WI38 (cell line): ENCODE measurements at regions not wholly inside any gene's neighbourhood (a gene's known extent, or its start where the extent isn't known, plus 50 kb on each side); places are given as distances from the start of the nearest gene placed in this dataset.
"Not testable (repeated sequence)": the region's sequence is repeated elsewhere in the genome, so short reads cannot be mapped to it uniquely, and the experiment has no call there.

Experiments used
- H3K4me3 ChIP-seq: 2 replicates; pipeline ENCODE4 v1.5.1; 2011; ENCODE audit warnings: low read depth, mild to moderate bottlenecking, control low read depth, low read length
- TF ChIP-seq, protein P1 (sequence below): IDR thresholded peaks from 2 replicates; pipeline ENCODE4 v1.5.1; 2012; ENCODE audit warnings: low read depth, mild to moderate bottlenecking, control low read depth, low read length

DNA sequence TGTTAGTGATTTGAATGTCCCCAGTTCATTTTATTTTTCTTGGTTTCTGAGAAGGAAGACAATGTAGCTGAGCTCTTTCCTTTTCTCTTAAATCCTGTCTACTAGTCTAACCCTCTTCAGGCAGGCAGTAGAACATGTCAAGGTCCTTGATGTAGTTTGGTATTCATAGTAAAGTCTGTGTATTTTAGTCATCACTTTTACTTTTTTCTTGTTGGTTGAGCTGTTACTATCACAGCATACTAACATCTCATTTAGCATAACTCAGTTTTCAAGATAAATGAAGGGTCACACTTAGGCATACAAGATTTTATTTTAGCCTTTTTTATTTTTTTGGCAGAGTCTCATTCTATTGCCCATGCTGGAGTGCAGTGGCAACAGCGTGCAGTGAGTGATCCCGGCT, 70.5 kb downstream of the KPNA2 start:
- no peak overlapping the region for H3K4me3 ChIP-seq
- TF ChIP-seq, protein P1, sequence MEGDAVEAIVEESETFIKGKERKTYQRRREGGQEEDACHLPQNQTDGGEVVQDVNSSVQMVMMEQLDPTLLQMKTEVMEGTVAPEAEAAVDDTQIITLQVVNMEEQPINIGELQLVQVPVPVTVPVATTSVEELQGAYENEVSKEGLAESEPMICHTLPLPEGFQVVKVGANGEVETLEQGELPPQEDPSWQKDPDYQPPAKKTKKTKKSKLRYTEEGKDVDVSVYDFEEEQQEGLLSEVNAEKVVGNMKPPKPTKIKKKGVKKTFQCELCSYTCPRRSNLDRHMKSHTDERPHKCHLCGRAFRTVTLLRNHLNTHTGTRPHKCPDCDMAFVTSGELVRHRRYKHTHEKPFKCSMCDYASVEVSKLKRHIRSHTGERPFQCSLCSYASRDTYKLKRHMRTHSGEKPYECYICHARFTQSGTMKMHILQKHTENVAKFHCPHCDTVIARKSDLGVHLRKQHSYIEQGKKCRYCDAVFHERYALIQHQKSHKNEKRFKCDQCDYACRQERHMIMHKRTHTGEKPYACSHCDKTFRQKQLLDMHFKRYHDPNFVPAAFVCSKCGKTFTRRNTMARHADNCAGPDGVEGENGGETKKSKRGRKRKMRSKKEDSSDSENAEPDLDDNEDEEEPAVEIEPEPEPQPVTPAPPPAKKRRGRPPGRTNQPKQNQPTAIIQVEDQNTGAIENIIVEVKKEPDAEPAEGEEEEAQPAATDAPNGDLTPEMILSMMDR, result no peak

DNA sequence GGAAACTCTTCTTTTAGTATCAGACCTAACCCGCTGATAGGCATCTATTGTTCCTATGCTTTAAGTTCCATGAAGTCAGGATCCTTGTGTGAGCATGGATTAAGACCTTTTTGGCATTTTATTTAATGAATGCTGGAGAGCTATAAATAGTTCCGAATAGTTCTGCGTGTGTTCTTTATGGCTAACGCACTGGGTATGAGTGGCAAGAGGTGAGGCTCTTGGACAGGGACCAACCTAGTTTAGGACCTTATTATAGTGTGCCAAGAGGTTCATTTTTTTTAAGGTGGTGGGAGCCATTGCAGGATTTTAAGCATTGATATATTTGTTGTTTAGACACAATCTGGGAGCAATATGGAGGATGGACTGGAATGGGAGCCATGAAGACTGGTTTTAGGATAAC, 71.8 kb downstream of the KPNA2 start:
- no peak overlapping the region for H3K4me3 ChIP-seq
- TF ChIP-seq, protein P1, result no peak

DNA sequence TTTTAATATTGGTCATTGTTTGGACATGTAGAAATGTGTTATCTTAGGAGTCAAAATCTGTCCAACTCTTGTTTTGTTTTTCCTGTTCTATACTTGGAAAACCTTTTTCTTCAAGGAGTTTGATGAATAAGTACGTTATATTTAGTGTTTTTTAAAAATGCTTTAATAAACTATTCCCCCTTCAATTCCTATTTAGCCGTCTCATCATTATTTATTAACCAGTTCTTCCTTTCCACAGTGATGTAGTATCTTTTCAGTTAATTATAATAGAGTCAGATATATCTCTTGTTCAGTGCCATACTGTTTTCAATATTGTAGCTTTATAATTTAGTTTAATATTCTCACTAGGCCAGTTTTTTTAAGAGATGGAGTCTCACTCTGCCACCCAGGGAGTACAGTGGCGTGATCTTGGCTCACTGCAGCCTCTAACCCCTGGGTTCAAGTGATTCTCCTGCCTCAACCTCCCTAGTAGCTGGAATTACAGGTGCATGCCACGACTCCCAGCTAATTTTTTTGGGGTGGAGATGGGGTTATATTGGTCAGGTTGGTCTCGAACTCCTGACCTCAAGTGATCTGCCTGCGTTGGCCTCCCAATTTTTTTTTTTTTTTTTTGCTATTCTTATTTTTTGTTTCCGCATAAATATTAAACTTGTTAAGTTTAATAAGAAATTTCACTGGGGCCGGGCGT, 72.9 kb downstream of the KPNA2 start:
- TF ChIP-seq, protein P1, result no peak
- no peak overlapping the region for H3K4me3 ChIP-seq

DNA sequence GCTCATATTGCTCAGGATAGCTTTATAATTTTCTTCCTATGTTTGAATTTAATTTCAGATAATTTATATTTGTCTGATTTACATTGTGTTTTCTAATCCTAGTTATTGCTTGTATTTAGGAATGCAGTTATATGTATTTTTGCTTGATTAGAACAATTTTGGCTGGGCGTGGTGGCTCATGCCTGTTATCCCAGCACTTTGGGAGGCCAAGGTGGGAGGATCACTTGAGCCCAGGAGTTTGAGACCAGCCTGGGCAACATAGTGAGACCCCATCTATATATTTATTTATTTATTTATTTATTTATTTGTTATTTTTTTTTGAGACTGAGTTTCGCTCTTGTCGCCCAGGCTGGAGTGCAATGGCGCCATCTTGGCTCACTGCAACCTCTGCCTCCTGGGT, 73.9 kb downstream of the KPNA2 start:
- H3K4me3 ChIP-seq, result not testable (repeated sequence)

DNA sequence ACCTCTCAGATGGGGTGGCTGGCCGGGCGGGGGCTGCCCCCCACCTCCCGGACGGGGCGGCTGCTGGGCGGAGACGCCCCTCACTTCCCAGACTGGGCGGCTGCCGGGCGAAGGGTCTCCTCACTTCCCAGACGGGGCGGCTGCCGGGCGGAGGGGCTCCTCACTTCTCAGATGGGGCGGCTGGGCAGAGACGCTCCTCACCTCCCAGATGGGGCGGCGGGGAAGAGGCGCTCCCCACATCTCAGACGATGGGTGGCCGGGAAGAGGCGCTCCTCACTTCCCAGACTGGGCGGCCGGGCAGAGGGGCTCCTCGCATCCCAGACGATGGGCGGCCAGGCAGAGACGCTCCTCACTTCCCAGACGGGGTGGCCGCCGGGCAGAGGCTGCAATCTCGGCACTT, 80.7 kb downstream of the KPNA2 start:
- H3K4me3 ChIP-seq, result not testable (repeated sequence)

DNA sequence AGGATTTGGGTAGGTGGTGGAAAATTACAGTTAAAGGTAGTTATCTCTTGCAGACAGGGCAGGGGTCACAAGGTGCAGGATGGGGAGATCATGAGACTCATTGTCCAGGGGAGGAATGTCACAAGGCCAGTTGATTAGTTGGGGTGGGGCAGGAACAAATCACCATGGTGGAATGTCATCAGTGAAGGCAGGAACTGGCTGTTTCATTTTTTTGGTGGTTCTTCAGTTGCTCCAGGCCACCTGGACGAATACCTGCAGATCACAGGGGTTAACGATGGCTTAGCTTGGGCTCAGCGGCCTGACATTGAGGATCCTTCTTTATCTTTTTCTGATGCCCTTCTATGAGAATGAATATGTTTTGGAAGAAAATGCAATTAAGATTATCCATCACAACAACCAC, 87.1 kb downstream of the KPNA2 start:
- TF ChIP-seq, protein P1, result no peak
- no peak overlapping the region for H3K4me3 ChIP-seq

DNA sequence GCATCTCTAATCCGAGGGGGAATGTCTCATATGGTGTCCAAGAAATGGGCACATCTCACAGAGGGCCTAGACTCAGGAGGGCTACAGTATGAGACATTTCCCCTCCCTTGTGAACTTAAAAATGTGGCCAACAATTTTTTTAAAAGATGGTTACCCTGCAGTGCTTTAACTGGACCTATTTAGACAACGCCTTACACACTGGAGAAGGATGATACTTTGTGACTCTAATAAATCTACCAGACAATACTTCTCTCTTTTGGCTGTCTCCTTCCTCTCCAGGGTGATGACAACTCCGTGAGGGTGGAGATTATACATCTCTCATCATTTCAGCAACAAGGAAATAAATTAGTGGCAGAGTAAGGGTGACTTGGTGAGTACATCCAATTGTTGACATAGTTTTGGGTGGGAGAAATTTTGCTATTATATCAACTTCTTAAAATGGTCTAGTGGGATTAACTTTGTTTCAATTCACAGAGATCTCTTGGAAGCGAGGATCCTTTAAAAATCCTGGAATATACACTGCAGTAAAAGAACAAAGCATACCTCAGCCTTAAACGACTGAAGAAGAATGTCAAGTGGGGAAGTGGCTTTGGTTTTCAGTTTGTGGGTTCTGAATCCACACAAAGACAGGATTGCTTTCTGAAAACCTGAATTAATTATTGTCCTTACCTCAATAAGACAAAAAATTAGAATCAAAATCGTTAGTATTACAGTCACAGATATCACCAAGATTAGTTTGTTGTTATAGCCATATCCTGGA, 89.8 kb downstream of the KPNA2 start:
- TF ChIP-seq, protein P1, result no peak
- H3K4me3 ChIP-seq, result no peak overlapping the region

DNA sequence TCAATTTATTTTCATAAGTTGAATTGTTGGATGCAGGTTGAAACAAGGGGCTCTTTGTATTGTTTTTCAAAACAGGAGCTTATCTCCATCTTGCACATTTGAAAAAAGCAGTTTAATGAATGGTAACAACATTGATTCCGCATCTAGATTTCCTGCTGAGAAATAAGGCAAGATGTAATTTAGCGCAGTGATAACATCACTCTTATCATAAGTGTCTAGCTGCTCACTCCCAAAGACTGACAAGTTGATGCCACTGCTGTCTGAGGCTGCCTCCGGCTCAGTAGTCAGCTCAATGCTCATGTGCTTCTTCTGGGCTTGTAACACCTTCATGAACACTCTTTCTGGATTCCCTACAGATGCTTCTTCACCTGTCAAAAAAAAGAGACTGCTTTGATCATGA, 92.4 kb downstream of the KPNA2 start:
- TF ChIP-seq, protein P1, result no peak
- no peak overlapping the region for H3K4me3 ChIP-seq
